Activated CD4-positive, alpha-beta T cell treated with anti-CD3 and anti-CD28 coated beads for 4 hours (primary cell): ENCODE measurements at regions not wholly inside any gene's neighbourhood (a gene's known extent, or its start where the extent isn't known, plus 50 kb on each side); places are given as distances from the start of the nearest gene placed in this dataset.

Source experiments
- DNase-seq, 2 donors: peaks; one replicate each; pipeline ENCODE4 v3.0.0-alpha.2; 2020

DNA sequence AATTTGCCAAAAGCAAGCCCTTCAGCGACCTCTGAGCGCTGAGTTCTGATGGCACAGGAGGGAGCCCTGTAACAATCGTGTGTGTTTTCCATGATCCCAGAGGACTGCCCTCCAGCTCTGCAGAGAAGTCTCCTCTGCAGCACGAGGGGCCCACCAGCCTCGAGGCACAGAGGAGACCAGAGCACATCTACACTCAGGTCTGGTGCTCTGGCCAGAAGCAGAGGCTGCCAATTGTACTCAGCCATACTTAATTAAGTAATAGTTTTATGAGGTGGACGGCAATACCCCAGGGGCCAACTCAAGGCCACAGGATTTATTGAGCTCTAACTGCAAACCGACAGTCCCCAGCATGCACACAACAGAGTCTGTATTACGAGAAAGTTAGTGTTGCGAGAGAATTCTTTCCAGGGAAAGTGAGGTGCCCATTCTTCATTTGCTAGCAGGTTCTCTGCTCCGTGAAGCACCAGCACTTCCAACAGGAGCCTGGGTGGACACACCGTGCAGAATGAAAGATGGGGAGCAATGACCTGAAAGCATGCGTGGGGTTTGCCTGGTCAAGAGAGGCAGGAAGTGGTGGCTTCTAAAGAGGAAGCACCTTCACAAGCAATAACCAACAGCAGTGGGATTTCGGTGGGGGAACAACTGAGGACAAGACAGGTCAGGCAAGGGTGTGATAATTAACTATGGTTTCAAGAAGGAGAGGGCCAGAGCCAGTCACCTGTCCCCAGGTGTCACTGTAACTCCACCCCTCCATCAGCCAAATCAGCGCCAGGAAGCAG is 92.8 kb upstream of the FOXC1 start:
- DNase-seq: no peak

DNA sequence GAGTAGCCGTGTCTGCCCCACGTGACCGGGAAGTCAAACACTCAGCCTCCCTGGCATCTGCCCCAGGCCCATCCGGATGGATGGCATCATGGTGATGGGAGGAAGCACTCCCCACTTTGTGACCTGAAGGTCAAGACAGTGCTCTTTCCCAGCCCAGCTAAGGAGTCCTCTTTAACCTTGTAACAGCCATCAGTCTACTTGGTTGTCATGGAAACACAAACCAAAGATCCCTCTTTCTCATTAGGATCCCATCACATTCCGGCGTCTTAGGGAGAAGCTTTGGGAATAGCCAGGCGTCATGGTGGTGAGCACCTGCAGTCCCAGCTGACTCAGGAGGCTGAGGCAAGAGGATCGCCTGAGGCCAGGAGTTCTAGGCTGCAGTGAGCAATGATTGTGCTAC is 90.9 kb upstream of the FOXC1 start:
- no peak for DNase-seq

DNA sequence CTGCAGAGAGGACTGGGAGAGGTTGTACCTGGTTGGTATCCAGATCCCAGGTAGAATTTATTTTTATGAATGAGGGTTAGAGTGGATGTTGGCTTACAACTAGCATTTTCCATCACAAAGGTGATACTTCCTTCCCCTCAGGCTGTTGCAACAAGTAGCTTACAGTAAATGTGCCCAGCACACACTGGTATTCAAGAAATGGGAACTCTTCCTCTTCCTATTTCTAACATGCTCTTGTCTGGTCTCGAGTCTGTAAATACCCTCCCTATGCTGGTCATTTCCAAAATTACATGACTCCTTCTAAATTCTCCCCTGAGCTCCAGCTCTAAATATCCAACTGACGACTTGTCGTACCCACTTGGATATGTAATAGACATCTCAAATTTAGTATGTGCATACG is 90.1 kb upstream of the FOXC1 start:
- DNase-seq: no peak

DNA sequence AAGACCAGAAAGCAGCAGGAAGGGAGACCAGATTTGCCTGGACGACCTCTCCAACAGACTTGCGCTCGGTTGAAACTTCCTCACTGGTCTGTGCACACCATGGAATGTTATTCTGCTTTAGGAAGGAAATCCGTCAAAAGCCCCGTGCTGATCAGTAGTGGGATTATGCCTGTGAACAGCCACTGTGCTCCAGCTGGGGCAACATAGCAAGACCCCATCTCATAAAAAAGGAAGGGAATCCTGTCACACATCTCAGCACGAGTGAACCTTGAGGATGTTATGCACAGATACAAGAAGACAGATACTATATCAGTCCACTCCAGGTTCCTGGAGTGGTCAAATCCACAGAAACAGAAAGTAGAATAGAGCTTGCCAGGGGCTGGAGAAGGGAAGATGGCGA is 86.9 kb upstream of the FOXC1 start:
- DNase-seq: no peak

DNA sequence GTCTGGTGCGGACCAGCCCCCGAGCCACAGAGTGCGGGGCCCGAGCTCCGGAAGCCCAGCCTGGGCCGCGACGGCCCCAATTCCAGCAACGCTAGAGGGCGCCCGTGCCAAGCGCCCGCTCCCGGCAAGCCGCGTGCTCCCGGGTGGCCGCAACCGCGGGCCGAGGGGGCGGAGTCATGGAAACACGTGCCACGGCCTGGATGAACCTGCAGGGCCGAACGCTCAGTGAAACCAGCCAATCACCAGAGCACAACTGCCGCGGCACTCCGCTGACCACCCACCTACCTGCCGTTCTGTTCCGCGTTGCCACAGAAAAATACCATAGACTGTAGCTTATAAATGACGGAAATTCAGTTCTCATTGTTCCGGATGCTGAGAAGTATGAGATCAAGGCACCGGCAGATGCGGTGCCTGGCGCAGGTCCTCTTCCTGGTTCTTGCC is 85.7 kb upstream of the FOXC1 start:
- DNase-seq: peak; percentile 70 to 75

GRCh38 chr6:1525364-1526038 is 84.2 kb upstream of the FOXC1 start:
- DNase-seq: no peak

DNA sequence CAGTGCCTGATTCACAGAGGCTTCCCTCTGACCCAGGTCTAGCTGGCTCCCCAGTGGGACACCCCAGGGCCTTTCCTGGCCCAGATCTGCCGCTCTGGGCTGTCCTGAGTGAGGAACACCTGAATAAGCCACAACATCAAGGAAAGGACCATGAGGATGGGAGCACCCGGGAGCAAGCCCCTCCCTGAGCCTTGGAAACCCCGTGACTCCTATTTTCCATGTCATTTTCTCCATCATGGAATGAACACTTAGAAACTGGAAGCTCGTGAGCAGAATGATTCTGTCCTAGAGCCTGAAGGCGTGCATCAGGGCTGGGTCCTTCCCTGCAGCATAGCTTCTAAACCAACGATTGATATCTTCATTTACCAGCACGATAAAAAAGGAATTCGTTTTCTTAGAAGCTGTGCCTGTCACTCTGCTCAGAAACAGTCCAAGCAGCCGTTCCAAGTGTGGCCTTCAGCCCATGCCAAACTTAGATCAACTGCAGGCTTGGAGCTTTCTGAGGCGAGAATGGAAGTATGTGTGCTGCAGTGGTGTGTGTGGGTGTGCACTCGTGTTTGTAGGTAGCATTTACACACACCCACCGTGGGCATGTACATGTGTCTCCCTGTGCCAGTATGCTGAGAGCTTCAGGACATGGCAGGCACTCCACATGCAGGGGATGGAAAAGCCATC is 83.2 kb upstream of the FOXC1 start:
- DNase-seq: peak in 1 of 2 donors; percentile 21

DNA sequence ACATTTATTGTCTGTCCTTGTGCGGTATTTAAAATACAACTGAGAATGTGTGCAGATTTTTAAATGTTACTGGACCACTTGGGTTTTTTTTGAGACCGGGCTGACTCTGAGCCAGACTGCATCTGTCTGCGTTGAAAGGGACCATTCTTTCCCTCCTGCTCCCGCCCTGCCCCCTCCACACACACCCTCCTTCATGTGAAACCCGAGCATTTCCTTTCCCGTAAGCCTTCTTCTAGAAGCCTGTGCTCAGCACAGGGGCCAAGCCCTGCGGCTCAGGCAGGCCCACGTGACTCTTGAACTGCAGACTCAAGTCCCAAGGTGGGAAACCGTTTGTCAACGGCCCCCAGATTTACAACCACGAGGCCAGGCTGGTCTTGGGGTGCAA is 82.7 kb upstream of the FOXC1 start:
- peak; percentile 27 to 30 for DNase-seq

DNA sequence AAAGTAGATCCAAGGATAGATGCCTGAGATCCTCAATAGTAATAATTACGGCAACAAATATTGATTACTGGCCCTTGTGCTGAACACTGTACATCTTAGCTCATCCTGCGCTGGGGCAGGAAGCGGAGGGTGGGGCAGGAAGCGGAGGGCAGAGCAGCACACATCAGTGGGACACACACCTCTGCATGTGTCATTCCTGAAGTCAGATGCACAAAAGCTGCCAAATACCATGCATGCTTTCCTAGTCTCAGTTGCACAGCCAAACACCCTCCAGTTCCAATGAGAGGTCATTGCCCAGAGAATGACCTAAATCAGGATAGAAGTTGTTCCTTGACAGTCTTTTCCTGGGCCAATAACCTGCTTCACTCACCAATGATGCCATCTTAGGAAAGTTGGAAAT is 74.4 kb upstream of the FOXC1 start:
- DNase-seq: peak; percentile 26 to 35

GRCh38 chr6:1536526-1537429 is 72.9 kb upstream of the FOXC1 start:
- no peak for DNase-seq

GRCh38 chr6:1538369-1538768 is 71.3 kb upstream of the FOXC1 start:
- DNase-seq: no peak

GRCh38 chr6:1538810-1539478 is 70.8 kb upstream of the FOXC1 start:
- no peak for DNase-seq

GRCh38 chr6:1540864-1541521 is 68.7 kb upstream of the FOXC1 start:
- DNase-seq: no peak

DNA sequence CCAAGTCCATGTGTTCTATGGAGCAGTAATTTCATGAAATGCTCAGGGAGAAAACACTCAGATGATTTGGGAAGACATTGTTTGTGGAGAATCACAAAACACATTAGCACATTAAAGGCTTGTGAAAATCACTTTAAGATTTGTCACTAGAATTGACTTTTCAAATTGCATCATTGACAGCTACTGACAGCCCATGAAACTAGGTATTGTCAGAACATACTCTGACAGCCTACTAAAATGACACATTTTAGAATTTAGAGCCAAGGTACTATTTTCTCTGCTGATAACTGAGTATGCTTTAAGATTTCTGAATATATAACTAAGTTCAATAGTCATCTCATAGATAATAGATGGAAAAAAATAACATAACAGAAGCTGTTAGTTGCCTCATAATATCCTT is 67.4 kb upstream of the FOXC1 start:
- no peak for DNase-seq

GRCh38 chr6:1542764-1543163 is 67.0 kb upstream of the FOXC1 start:
- no peak for DNase-seq

- no peak for DNase-seq
Measured at GRCh38 chr6:1544000-1544399, 65.7 kb upstream of the FOXC1 start.

- no peak for DNase-seq
Measured at GRCh38 chr6:1544603-1545002, 65.1 kb upstream of the FOXC1 start.

DNA sequence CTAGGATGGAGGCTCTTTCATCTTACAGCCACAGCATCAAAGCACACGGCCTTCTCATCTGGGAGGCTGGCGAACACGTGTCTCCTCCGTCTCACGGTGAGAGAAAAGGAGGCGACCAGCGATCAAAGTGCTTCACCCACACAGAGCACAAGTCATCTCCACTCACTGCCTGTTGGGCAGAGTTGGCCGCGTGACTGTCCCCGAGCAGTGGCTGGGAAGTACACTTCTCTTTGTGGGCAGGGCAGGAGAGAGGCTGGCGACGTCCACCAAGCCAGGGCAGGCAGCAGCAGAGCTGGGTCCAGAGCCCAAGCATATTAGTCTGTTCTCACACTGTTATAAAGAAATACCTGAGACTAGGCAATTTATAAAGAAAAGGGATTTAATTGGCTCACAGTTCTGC is 64.1 kb upstream of the FOXC1 start:
- DNase-seq: no peak

DNA sequence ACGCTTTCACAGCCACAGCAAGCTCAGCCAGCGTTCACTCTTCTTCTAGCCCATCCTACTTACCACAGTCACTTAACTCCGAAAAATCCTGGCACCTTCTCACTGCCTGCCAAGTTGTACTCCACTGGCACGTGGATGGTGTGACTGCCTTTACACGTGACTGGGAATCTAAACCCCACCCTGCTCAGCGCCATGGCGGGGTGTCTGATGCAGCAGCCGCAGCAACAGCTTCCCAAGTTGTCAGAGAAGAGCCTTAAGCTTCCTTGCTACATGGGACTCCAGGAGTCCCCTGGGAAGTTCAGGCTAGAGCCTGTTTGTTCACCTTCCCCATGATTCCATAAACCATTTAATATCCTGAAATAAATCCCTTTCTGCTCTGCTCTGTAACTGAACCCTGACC is 61.9 kb upstream of the FOXC1 start:
- DNase-seq: no peak

GRCh38 chr6:1551249-1551648 is 58.5 kb upstream of the FOXC1 start:
- DNase-seq: no peak

DNA sequence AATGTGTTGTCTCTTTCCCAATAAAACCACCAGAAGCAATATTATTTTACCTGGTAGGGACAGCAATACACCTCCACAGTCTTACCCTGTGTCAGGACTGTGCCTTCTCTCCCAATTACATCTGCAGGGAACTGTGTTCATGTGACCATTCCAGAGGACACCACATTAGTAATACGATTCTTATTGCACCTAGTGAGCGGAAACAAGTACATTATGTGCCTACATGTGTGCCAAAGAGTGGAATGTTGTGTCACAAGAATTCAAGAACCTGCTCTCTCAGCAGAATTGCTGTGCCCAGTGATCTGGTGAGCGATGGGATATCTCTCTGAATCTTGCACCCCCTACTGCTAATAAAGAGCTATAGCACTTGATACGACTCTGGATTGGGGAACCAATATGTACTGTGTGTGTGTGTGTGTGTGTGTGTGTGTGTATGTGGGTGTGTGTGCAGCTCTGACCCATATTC is 57.4 kb upstream of the FOXC1 start:
- no peak for DNase-seq
